OCI-LY1 (cell line): ENCODE measurements at regions not wholly inside any gene's neighbourhood (a gene's known extent, or its start where the extent isn't known, plus 50 kb on each side); places are given as distances from the start of the nearest gene placed in this dataset.

Source experiments
- H2AFZ ChIP-seq: fragments of 200-600 bp; sonication (generic), shearing (Covaris generic); 2 replicates; pipeline ENCODE4 v1.6.0; 2014; ENCODE audit warnings: antibody characterized with exemption, mild to moderate bottlenecking, low read length
- H3F3A ChIP-seq: fragments of 200-600 bp; sonication (generic), shearing (Covaris generic); 2 replicates; pipeline ENCODE4 v1.6.0; 2014; ENCODE audit warnings: mild to moderate bottlenecking, antibody characterized with exemption, low read length, moderate library complexity; ENCODE audit not compliant: insufficient read depth
- H3K27ac ChIP-seq: fragments of 200-600 bp; sonication (generic); 2 replicates; pipeline ENCODE4 v1.5.1; 2014; ENCODE audit warnings: low read length, mixed run types, mild to moderate bottlenecking, low read depth; ENCODE audit not compliant: poor library complexity, severe bottlenecking
- H3K27me3 ChIP-seq: fragments of 200-600 bp; sonication (generic); 2 replicates; pipeline ENCODE4 v1.6.0; 2014; ENCODE audit warnings: antibody characterized with exemption, mild to moderate bottlenecking, low read length, moderate library complexity; ENCODE audit not compliant: insufficient read depth
- H3K36me3 ChIP-seq: fragments of 200-600 bp; sonication (generic); 2 replicates; pipeline ENCODE4 v1.6.1; 2014; ENCODE audit warnings: mild to moderate bottlenecking, antibody characterized with exemption, low read length, moderate library complexity, mixed read lengths; ENCODE audit not compliant: insufficient read depth
- H3K4me1 ChIP-seq: fragments of 200-600 bp; sonication (generic); 2 replicates; pipeline ENCODE4 v1.5.1; 2014; ENCODE audit warnings: mild to moderate bottlenecking, low read length, moderate library complexity; ENCODE audit not compliant: insufficient read depth, severe bottlenecking
- H3K4me2 ChIP-seq: fragments of 200-600 bp; sonication (generic), shearing (Covaris generic); 2 replicates; pipeline ENCODE4 v1.6.1; 2014; ENCODE audit warnings: low read length
- H3K4me3 ChIP-seq: fragments of 200-600 bp; sonication (generic); 2 replicates; pipeline ENCODE4 v1.5.1; 2014; ENCODE audit warnings: low read length, low read depth, mild to moderate bottlenecking, mixed read lengths; ENCODE audit not compliant: poor library complexity, severe bottlenecking
- H3K79me2 ChIP-seq: fragments of 200-600 bp; shearing (Covaris generic); 2 replicates; pipeline ENCODE4 v1.6.1; 2016; ENCODE audit warnings: mixed run types, low read length, mixed read lengths; ENCODE audit not compliant: insufficient read depth
- H3K9ac ChIP-seq: fragments of 200-600 bp; sonication (generic), shearing (Covaris generic); 2 replicates; pipeline ENCODE4 v1.6.1; 2014; ENCODE audit warnings: mild to moderate bottlenecking, low read length, mixed read lengths
- H3K9me2 ChIP-seq: fragments of 200-600 bp; sonication (generic), shearing (Covaris generic); 2 replicates; pipeline ENCODE4 v1.6.1; 2014; ENCODE audit warnings: low read depth, mild to moderate bottlenecking, low read length, mixed read lengths
- H3K9me3 ChIP-seq: fragments of 200-600 bp; shearing (Covaris generic); 2 replicates; pipeline ENCODE4 v1.6.1; 2014; ENCODE audit warnings: low read length, mixed read lengths
- H4K20me1 ChIP-seq: fragments of 200-600 bp; sonication (generic), shearing (Covaris generic); 2 replicates; pipeline ENCODE4 v1.6.0; 2016; ENCODE audit warnings: mild to moderate bottlenecking, low read length; ENCODE audit not compliant: insufficient read depth
- CTCF ChIP-seq: fragments of 200-600 bp; sonication (generic), shearing (Covaris generic); IDR thresholded peaks from 2 replicates; pipeline ENCODE4 v1.5.1; 2017; ENCODE audit warnings: mild to moderate bottlenecking, antibody characterized with exemption, low read length, moderate library complexity, mixed read lengths
- EZH2 ChIP-seq: fragments of 200-600 bp; sonication (generic), shearing (Covaris generic); IDR thresholded peaks from 2 replicates; pipeline ENCODE4 v1.8.0; 2017; ENCODE audit warnings: borderline replicate concordance, mixed run types, mild to moderate bottlenecking, antibody characterized with exemption, low read length, moderate library complexity, mixed read lengths

GRCh38 chr4:19286924-19287323, 964.8 kb upstream of the SLIT2 start:
- Histone ChIP-seq H3K4me2 (no peak overlapping the region), H4K20me1 (no peaks in the 10 kb centered on the region), H3K9ac (no peak overlapping the region), H3K4me3 (no peak overlapping the region), H3K36me3 (no peaks in the 10 kb centered on the region), H3K27ac (no peak overlapping the region), H3K27me3 (no peaks in the 10 kb centered on the region), H3K4me1 (no peaks in the 10 kb centered on the region), H3K9me2 (no peaks in the 10 kb centered on the region), H3K79me2 (no peaks in the 10 kb centered on the region), H2AFZ (no peak overlapping the region), H3F3A (no peaks in the 10 kb centered on the region), H3K9me3 (no peaks in the 10 kb centered on the region)
- no peak for TF ChIP-seq EZH2
- no peak for TF ChIP-seq CTCF

GRCh38 chr4:19285146-19285545, 966.6 kb upstream of the SLIT2 start:
- no peak overlapping the region for H2AFZ ChIP-seq
- H3F3A ChIP-seq = no peaks in the 10 kb centered on the region
- no peaks in the 10 kb centered on the region for H3K4me1 ChIP-seq
- no peak overlapping the region for H3K4me2 ChIP-seq
- H3K27me3 ChIP-seq = no peaks in the 10 kb centered on the region
- no peak for TF ChIP-seq EZH2
- TF ChIP-seq CTCF = no peak
- H3K4me3 ChIP-seq = no peak overlapping the region
- H3K79me2 ChIP-seq = no peaks in the 10 kb centered on the region
- H3K9me3 ChIP-seq = no peaks in the 10 kb centered on the region
- H3K36me3 ChIP-seq = no peaks in the 10 kb centered on the region
- H3K27ac ChIP-seq = no peak overlapping the region
- H3K9ac ChIP-seq = no peak overlapping the region
- no peaks in the 10 kb centered on the region for H4K20me1 ChIP-seq
- H3K9me2 ChIP-seq = no peaks in the 10 kb centered on the region

GRCh38 chr4:19278665-19279064, 973.0 kb upstream of the SLIT2 start:
- H3K9ac ChIP-seq = no peak overlapping the region

More at GRCh38 chr4:19278665-19279064, 973.0 kb upstream of the SLIT2 start:
- Histone ChIP-seq H3K79me2 (no peaks in the 10 kb centered on the region), H3K9me2 (no peaks in the 10 kb centered on the region), H3K9me3 (no peaks in the 10 kb centered on the region), H4K20me1 (no peaks in the 10 kb centered on the region), H2AFZ (no peak overlapping the region), H3F3A (no peaks in the 10 kb centered on the region), H3K4me2 (no peak overlapping the region), H3K27ac (no peak overlapping the region), H3K4me3 (no peak overlapping the region), H3K36me3 (no peaks in the 10 kb centered on the region), H3K27me3 (no peaks in the 10 kb centered on the region), H3K4me1 (no peaks in the 10 kb centered on the region)
- TF ChIP-seq CTCF (no peak), EZH2 (no peak)
